ENCODE measurements at regions not wholly inside any gene's neighbourhood (a gene's known extent, or its start where the extent isn't known, plus 50 kb on each side); places are given as distances from the start of the nearest gene placed in this dataset.

DNA sequence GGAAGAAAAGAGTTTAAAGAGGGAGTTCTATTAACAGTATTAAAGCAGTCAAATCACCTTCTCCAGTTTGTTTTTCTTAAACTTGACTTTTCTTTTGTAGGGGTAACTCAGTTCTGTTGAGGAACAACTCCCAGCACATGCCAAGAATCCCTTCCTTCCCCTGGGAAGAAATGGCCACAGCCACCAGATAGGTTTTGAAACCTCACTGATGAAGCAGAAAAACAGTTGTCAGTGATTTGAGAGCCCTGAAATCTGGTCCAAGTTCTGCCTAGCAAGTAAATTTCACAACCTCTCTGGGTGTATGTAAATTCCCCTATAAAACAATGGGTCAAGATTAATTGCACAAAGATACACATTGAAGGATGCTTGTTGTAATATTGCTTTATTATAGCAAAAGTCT lies 167.1 kb downstream of the DHX15 start:
- no peak for DNase-seq

- DNase-seq: no peak
Measured at GRCh38 chr4:24416293-24416692, 168.1 kb downstream of the DHX15 start.

- no peak for DNase-seq
Measured at GRCh38 chr4:24413311-24413784, 171.0 kb downstream of the DHX15 start.

DNA sequence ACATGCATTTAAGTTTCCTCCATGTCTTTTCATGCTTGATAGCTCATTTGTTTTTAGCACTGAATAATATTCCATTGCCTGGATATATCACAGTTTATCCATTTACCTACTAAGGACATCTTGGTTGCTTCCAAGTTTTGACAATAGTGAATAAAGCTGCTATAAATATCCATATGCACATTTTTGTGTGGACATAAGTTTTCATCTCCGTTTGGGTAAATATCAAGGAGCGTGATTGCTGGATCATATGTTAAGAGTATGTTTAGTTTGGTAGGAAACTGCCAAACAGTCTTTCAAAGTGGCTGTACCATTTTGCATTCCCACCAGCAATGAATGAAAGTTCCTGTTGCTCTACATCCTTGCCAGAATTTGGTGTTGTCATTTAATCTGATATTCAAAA lies 172.5 kb downstream of the DHX15 start:
- no peak for DNase-seq

- DNase-seq: no peak
Measured at GRCh38 chr4:24411299-24411698, 173.1 kb downstream of the DHX15 start.

- DNase-seq: no peak
Measured at GRCh38 chr4:24408640-24409039, 175.7 kb downstream of the DHX15 start.

GRCh38 chr4:24405926-24406325 lies 178.4 kb downstream of the DHX15 start:
- DNase-seq: no peak

- no peak for DNase-seq
Measured at GRCh38 chr4:24405341-24405740, 179.0 kb downstream of the DHX15 start.

DNA sequence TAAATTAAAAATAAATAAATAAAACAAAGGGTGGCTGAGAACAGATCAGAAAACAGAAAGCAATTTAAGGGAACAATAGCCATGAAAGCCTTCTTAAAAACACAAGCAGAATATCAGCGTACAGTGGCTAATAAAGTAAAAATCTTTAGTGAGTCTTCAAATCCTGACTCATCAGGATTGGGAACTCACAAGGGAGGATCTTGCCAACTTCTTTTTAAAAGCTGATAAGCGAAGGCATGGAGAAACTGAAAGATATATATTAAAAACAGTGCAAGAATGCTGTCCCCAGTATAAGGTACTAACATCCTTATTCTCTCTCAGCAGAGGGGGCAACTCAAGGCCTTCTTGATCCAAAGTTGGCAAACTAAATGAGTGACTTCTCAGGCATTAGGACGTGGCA lies 180.1 kb downstream of the DHX15 start:
- DNase-seq: no peak

GRCh38 chr4:24403265-24403664 lies 181.1 kb downstream of the DHX15 start:
- no peak for DNase-seq

- DNase-seq: no peak
Measured at GRCh38 chr4:24400537-24400936, 183.8 kb downstream of the DHX15 start.

GRCh38 chr4:24396988-24397387 lies 187.4 kb downstream of the DHX15 start:
- no peak for DNase-seq

GRCh38 chr4:24395937-24396336 lies 188.4 kb downstream of the DHX15 start:
- DNase-seq: no peak

DNA sequence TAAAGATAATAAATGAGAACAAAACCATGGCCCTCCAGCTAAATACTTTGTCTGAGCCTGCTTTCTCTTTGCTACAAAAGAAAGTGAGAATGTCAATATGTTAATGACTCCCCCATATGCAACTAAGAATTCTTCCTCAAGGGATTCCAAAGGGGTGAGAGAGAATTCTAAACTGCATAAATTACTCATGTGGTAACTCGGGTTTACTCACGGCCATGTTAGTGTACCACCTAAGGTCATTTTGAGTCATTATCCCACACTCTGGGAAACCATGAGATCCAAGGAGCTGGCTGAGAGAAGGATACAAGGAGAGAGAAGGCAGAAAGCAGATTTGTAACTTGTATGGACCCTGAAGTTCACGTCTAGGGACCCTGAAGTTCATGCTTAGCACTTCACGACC lies 190.3 kb downstream of the DHX15 start:
- no peak for DNase-seq

GRCh38 chr4:24392613-24393012 lies 191.7 kb downstream of the DHX15 start:
- DNase-seq: no peak

DNA sequence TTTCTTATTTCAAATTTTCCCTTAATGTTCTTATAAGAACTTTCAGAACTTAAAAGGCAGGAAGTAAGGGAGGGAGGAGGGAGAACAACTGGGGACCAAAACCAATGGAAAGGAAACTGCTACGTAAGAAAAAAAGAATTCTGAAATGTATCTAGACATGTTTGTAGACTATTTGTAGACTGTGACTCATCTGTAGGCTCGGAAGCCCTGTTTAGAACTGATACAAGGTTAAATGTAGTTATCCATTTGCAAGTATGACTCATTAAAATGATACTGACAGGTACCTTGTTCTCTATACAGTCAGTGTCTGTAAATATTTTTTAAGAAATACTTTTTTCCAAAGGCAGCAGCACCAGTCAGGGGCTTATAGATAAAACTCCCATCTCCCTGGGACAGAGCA lies 202.0 kb downstream of the DHX15 start:
- DNase-seq: no peak

DNA sequence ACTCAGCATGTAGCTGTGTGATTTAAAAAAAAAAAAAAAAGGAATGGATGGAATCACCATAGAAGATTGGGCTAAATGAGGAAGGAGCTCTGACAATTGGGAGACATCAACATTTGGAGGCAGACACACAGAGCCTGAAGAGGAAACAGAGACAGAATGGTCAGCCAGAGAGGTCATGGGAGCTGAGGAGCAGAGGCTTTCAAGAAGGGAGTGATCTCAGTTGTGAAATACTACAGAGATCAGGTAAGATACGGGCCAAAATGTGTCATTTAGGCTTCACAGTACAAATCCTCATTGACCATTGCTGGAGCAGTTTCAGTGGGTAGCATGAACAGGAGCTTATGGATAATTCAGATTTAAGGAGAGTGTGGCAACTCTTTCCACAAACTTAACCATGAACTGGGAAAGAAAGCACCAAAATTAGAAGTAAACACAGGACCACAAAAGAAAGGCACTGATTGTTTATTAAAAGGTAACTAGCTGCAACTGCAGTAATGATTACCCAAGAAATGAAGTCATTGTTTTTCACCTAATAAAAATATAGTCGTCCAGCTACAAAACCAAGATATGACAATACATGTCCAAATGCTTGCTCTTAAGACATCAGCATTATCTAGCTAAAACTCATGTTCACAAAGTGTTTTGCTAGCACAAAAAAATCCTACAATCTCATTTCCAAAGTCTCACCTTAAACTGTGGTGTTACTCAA lies 203.2 kb downstream of the DHX15 start:
- no peak for DNase-seq

- DNase-seq: no peak
Measured at GRCh38 chr4:24373704-24374103, 210.7 kb downstream of the DHX15 start.

DNA sequence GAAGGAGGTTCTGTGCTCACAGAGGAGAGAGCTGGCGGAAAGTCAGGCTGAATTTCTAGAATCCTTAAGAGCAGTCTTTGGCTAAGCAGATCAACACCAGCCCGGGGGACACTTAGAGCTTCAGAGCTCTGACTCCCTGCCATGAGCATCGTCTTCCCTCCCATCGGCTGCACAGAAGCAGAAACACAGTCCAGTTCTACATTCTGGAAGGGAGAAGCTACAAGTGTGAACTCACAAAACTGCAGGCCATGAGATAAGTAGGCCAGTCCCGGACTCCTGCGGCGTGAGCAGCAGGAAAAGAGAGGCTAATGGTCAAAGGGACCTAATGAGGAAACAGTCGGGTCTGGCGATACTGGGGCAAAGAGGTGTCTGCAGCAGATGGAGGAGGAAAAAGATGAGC lies 211.5 kb downstream of the DHX15 start:
- no peak for DNase-seq

GRCh38 chr4:24372341-24372740 lies 212.0 kb downstream of the DHX15 start:
- no peak for DNase-seq

GRCh38 chr4:24370421-24370820 lies 213.9 kb downstream of the DHX15 start:
- DNase-seq: no peak

- no peak for DNase-seq
Measured at GRCh38 chr4:24369507-24370029, 214.8 kb downstream of the DHX15 start.

DNA sequence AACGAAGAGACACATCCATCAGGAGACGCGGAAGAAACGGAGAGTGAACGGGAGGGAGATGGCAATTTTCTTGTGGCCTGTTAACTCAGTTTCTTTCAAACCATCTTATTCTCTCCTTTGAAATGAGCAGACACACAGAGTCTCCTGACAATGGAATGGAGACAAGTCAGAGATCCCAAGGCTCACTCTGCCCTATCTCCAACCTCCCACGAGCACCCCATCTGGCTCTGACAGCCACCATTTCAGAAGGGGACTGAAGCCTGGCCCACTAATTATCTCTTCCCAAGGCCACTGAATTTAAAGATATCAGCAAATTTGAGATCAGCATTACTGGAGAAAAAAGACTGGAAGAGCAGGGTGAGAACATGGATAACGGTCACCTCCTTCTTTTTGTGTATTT lies 215.6 kb downstream of the DHX15 start:
- no peak for DNase-seq

GRCh38 chr4:24364852-24365251 lies 219.5 kb downstream of the DHX15 start:
- no peak for DNase-seq

DNA sequence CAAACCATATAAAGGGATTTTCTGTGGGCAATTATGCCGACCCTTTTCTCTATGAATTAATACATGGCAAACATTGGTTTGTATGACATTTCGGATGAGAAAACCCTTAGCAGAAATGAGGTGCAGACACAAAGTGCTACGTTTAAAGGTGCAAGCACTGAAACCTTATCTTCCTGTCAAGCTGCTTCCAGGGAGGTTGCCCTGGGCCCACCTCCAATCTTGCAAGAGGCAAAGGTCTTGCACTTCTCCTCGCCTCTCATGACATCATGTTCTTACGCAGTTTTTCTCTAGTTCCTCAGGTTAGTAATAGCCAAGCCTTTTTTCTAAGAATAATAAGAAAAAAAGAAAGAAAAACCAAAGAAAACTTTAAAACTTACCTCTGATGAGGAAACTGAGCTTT lies 220.1 kb downstream of the DHX15 start:
- DNase-seq: no peak

Measured in activated CD4-positive, alpha-beta T cell treated with anti-CD3 and anti-CD28 coated beads, Interleukin-2, amount 50 U/mL, for 16 hours (primary cell).